Thyroid gland (tissue), 4 donors: ENCODE measurements at regions not wholly inside any gene's neighbourhood (a gene's known extent, or its start where the extent isn't known, plus 50 kb on each side); places are given as distances from the start of the nearest gene placed in this dataset.
"Not testable (repeated sequence)": the region's sequence is repeated elsewhere in the genome, so short reads cannot be mapped to it uniquely, and the experiment has no call there.

ENCODE experiments used
- DNase-seq, 2 donors: peaks; one replicate each; pipeline ENCODE4 v3.0.0-alpha.2; 2019
- H3K27ac ChIP-seq, 3 donors: fragments of 200-600 bp; sonication (generic); 1 replicate in 2 of 3; 2 replicates in 1 of 3; pipeline ENCODE4 v1.5.1; 2016 to 2019; ENCODE audit warnings: mild to moderate bottlenecking in 1 of 3, moderate library complexity in 1 of 3
- H3K27me3 ChIP-seq: fragments of 200-600 bp; sonication (generic); one replicate; pipeline ENCODE4 v1.5.1; 2019
- H3K36me3 ChIP-seq, 2 donors: fragments of 200-600 bp; sonication (generic); one replicate each; pipeline ENCODE4 v1.5.1; 2016 to 2019
- H3K4me1 ChIP-seq, 2 donors: fragments of 200-600 bp; sonication (generic); one replicate each; pipeline ENCODE4 v1.5.1; 2017 to 2019
- H3K4me3 ChIP-seq, 3 donors: fragments of 200-600 bp; sonication (generic); replicated peaks in 1 of 3; 1 replicate in 2 of 3; 2 replicates in 1 of 3; pipeline ENCODE4 v1.5.1; 2016; ENCODE audit warnings: mild to moderate bottlenecking in 1 of 3
- H3K9me3 ChIP-seq: fragments of 200-600 bp; sonication (generic); one replicate; pipeline ENCODE4 v1.5.1; 2017
- CTCF ChIP-seq, 6 experiments: fragments of 200-600 bp in 3 of 6; fragments of 450-650 bp in 3 of 6; sonication (generic) in 3 of 6; IDR thresholded peaks; one replicate each; pipeline ENCODE4 v1.5.1; 2016 to 2019; ENCODE audit warnings: antibody characterized with exemption in 6 of 6, mild to moderate bottlenecking in 2 of 6, inconsistent platforms in 1 of 6, moderate library complexity in 1 of 6
- POLR2A ChIP-seq, 2 donors: fragments of 450-650 bp; IDR thresholded peaks; one replicate each; pipeline ENCODE4 v1.6.1; 2017; ENCODE audit warnings: antibody characterized with exemption in 2 of 2, mild to moderate bottlenecking in 2 of 2, moderate library complexity in 1 of 2
- WGBS, 2 donors: methylation state at CpG; one replicate each; pipeline ENCODE4 v1.1.5; 2017; 5-methylcytosine and 5-hydroxymethylcytosine counted together
- intact Hi-C: fragments of 100-400 bp; cut with DNase I; formaldehyde crosslinking; loops from one replicate; pipeline ENCODE4 v1.15.1; 2023

DNA sequence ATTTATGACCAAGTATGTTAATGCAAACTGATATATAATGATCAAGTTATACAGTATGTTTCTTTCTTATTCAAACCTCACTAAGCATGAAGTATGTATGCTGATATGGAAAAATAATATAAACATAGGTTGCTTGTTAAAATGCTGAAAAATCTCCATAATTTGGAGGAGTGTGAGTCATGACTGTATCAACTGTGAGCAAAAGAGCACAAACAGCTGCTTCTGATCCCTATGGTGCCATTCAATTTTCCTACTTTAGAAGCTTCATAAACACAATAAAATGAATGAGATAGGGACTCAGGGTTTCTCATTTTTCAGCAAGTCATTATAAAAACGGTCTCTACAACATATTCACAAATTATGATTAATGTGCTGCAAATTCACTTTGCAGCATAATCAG, 129.9 kb upstream of the TFPI start:
- no peaks in the 10 kb centered on the region for H3K36me3 ChIP-seq
- H3K27me3 ChIP-seq: no peaks in the 10 kb centered on the region
- no peaks in the 10 kb centered on the region for H3K9me3 ChIP-seq
- no peak overlapping the region for H3K4me3 ChIP-seq
- H3K27ac ChIP-seq: no peak overlapping the region
- no peak for TF ChIP-seq CTCF (IDR thresholded peaks at IDR 0.05)
- no peak for TF ChIP-seq POLR2A (IDR thresholded peaks at IDR 0.05)
- 61 to 73% methylated on average over 1 of the region's 1 CpG for WGBS, 2 donors
- no peak for DNase-seq
- intact Hi-C loops: no loop called here
- H3K4me1 ChIP-seq: no peaks in the 10 kb centered on the region

GRCh38 chr2:187686416-187687024, 132.3 kb upstream of the TFPI start:
- H3K4me1 ChIP-seq: no peaks in the 10 kb centered on the region
- H3K9me3 ChIP-seq: no peaks in the 10 kb centered on the region
- no peaks in the 10 kb centered on the region for H3K27me3 ChIP-seq
- H3K4me3 ChIP-seq: no peak overlapping the region
- intact Hi-C loops: no loop called here
- H3K27ac ChIP-seq: no peak overlapping the region
- WGBS, 2 donors: 88 to 92% methylated on average over 6 of the region's 6 CpGs
- no peaks in the 10 kb centered on the region for H3K36me3 ChIP-seq
- no peak for DNase-seq
- TF ChIP-seq POLR2A (IDR thresholded peaks at IDR 0.05) (no peak), CTCF (IDR thresholded peaks at IDR 0.05) (no peak)

DNA sequence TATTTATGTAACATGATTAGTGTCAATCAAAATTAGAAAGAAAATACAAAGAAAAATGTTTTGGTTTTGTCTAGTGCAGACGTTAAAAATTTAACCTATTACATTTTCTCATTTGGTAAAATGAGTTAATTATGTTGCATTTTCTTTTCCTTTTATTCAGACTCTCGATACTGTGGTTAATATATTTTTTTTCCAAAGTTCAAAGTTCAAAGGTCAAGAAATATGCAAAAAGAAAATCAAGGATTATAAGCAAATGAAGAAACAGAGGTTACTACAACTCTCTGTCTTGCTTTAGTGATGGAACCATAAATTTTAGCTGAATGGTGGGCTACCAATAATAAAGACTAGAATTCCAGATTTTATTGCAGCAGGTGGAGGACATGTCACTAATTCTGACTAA, 133.3 kb upstream of the TFPI start:
- intact Hi-C loops: no loop called here
- DNase-seq: no peak
- TF ChIP-seq CTCF (IDR thresholded peaks at IDR 0.05) (no peak), POLR2A (IDR thresholded peaks at IDR 0.05) (no peak)
- Histone ChIP-seq H3K4me1 (no peaks in the 10 kb centered on the region), H3K27me3 (no peaks in the 10 kb centered on the region), H3K27ac (no peak overlapping the region), H3K36me3 (no peaks in the 10 kb centered on the region), H3K9me3 (no peaks in the 10 kb centered on the region), H3K4me3 (no peak overlapping the region)
- 81 to 83% methylated on average over 2 of the region's 2 CpGs for WGBS, 2 donors

DNA sequence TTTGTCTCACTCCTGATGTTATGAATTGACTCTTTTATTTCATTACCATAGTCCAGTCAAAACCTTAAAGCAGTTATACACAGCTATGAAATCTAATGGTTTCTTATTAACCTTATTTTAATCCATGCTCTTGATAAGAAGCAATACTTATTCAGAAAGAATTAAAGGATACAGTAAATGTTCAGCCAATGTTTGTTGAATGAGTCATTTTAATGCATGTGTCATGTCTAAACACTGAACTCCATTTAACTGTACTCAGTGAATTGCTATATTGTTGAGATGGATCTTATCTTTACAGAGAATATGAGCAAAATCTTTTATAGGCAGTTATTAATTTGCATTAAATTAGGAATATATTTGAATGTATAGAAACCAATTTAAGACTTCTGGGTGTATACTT, 135.1 kb upstream of the TFPI start:
- no peak overlapping the region for H3K4me3 ChIP-seq
- intact Hi-C loops: no loop called here
- H3K9me3 ChIP-seq: no peaks in the 10 kb centered on the region
- no peaks in the 10 kb centered on the region for H3K4me1 ChIP-seq
- H3K27me3 ChIP-seq: no peaks in the 10 kb centered on the region
- TF ChIP-seq CTCF (IDR thresholded peaks at IDR 0.05): no peak
- TF ChIP-seq POLR2A (IDR thresholded peaks at IDR 0.05): no peak
- no peak overlapping the region for H3K27ac ChIP-seq
- DNase-seq: no peak
- H3K36me3 ChIP-seq: no peaks in the 10 kb centered on the region

GRCh38 chr2:187693923-187694322, 139.7 kb upstream of the TFPI start:
- WGBS, 2 donors: 88 to 92% methylated on average over 3 of the region's 3 CpGs
- no peak for DNase-seq
- Histone ChIP-seq H3K4me1 (no peaks in the 10 kb centered on the region), H3K27ac (no peak overlapping the region), H3K4me3 (no peak overlapping the region), H3K9me3 (no peaks in the 10 kb centered on the region), H3K27me3 (no peaks in the 10 kb centered on the region), H3K36me3 (no peaks in the 10 kb centered on the region)
- intact Hi-C loops: no loop called here
- no peak for TF ChIP-seq POLR2A (IDR thresholded peaks at IDR 0.05)
- TF ChIP-seq CTCF (IDR thresholded peaks at IDR 0.05): no peak

GRCh38 chr2:187696644-187697043, 142.4 kb upstream of the TFPI start:
- H3K4me3 ChIP-seq, H3K36me3 ChIP-seq, H3K9me3 ChIP-seq, intact Hi-C loops, DNase-seq, H3K27me3 ChIP-seq, H3K4me1 ChIP-seq, H3K27ac ChIP-seq: not testable (repeated sequence)
- 92 to 93% methylated on average over 7 of the region's 7 CpGs for WGBS, 2 donors
